ENCODE measurements at regions not wholly inside any gene's neighbourhood (a gene's known extent, or its start where the extent isn't known, plus 50 kb on each side); places are given as distances from the start of the nearest gene placed in this dataset.
"Not testable (repeated sequence)": the region's sequence is repeated elsewhere in the genome, so short reads cannot be mapped to it uniquely, and the experiment has no call there.

DNA sequence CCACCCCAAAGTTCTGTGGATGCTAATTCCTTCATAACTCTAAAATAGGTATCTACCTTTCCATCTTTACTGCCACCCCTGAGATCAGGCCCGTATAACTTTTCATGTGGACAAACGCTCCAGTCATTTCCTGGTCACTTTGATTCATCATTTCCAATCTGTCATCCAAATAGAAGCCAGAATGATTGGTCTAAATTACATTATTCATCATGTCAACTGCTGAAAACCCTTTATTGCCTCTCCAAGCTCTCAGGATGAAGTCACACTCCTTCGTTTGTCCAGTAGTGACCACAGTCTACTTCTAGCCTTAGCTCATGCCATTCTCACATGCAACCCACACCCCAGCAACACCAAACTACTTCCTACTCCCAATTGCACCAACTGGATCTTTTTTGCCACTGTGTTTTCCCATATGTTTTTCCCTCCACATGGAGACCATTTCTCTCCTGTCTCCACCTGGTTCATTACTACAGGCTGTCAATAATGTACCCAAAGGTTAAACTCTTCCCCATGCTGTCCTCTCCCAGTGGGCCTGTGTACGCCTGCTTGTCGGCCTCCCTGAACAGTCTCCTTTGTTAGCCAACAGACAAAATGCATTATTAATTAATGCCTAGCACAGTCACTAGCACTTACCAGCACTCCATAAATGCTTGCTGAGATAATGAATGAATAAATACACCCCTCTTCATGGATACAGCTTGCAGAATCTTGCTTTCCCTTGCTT is 382.6 kb upstream of the NOCT start:
- no peak for DNase-seq (ENCODE audit: low spot score)
- TF ChIP-seq CTCF (IDR thresholded peaks at IDR 0.05; ENCODE audit: borderline replicate concordance, control extremely low read depth, extremely low read depth, insufficient read depth, missing control alignments) = no peak
- in situ Hi-C loops (cut with MboI; ENCODE audit: low sequenced_read_pairs, unreplicated experiment) = no loop called here

GRCh38 chr4:138630666-138631065 is 384.9 kb upstream of the NOCT start:
- TF ChIP-seq CTCF (IDR thresholded peaks at IDR 0.05; ENCODE audit: borderline replicate concordance, control extremely low read depth, extremely low read depth, insufficient read depth, missing control alignments) = no peak
- in situ Hi-C loops (cut with MboI; ENCODE audit: low sequenced_read_pairs, unreplicated experiment) = no loop called here
- no peak for DNase-seq (ENCODE audit: low spot score)

DNA sequence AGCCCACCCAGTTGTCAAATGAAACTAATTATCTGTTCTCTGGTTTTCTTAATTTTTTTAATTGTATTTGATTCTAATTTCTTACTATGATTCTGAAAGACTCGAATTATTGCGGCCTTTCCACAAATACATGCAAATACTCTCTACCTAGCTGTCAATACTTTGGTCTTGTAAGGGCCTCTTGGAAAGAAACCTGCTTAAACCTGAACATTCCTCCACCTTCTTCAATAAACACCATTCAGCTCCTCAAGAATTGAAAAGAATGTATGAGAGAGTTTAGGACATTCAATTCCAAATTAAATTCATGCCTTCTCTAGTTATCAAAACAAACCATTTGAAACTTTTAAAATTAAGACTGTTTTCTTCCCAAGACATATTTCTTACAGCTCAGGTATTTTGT is 385.9 kb upstream of the NOCT start:
- in situ Hi-C loops (cut with MboI; ENCODE audit: low sequenced_read_pairs, unreplicated experiment) = no loop called here

DNA sequence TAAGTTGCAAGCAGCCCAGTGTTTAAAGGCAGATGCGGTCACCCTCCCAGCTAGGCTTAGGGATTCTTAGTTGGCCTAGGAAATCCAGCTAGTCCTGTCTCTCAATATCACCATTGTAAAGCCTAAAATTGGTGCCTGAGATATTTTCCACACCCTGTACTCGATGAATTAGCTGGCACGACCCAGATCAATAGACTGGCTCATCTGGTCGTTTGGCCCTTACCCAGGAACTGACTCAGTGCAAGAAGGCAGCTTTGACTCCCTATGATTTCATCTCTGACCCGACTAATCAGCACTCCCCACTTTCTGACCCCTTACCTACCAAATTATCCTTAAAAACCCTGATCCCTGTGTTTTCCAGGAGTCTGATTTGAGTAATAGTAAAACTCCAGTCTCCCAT is 384.9 kb upstream of the SLC7A11 start:
- in situ Hi-C loops (cut with MboI; ENCODE audit: low sequenced_read_pairs, unreplicated experiment) = no loop called here
- no peak for DNase-seq (ENCODE audit: low spot score)
- TF ChIP-seq CTCF (IDR thresholded peaks at IDR 0.05; ENCODE audit: borderline replicate concordance, control extremely low read depth, extremely low read depth, insufficient read depth, missing control alignments) = no peak

More for the DNA sequence above, 385.9 kb upstream of the NOCT start:
- no peak for DNase-seq (ENCODE audit: low spot score)
- TF ChIP-seq CTCF (IDR thresholded peaks at IDR 0.05; ENCODE audit: borderline replicate concordance, control extremely low read depth, extremely low read depth, insufficient read depth, missing control alignments) = no peak

- not testable (repeated sequence) for DNase-seq (ENCODE audit: low spot score)
These were observed 380.2 kb upstream of the SLC7A11 start for GRCh38 chr4:138622362-138622761.

GRCh38 chr4:138616775-138617174 is 374.6 kb upstream of the SLC7A11 start:
- no peak for DNase-seq (ENCODE audit: low spot score)
- in situ Hi-C loops (cut with MboI; ENCODE audit: low sequenced_read_pairs, unreplicated experiment) = no loop called here
- TF ChIP-seq CTCF (IDR thresholded peaks at IDR 0.05; ENCODE audit: borderline replicate concordance, control extremely low read depth, extremely low read depth, insufficient read depth, missing control alignments) = no peak

More at GRCh38 chr4:138622362-138622761, 380.2 kb upstream of the SLC7A11 start:
- in situ Hi-C loops (cut with MboI; ENCODE audit: low sequenced_read_pairs, unreplicated experiment) = not testable (repeated sequence)

DNA sequence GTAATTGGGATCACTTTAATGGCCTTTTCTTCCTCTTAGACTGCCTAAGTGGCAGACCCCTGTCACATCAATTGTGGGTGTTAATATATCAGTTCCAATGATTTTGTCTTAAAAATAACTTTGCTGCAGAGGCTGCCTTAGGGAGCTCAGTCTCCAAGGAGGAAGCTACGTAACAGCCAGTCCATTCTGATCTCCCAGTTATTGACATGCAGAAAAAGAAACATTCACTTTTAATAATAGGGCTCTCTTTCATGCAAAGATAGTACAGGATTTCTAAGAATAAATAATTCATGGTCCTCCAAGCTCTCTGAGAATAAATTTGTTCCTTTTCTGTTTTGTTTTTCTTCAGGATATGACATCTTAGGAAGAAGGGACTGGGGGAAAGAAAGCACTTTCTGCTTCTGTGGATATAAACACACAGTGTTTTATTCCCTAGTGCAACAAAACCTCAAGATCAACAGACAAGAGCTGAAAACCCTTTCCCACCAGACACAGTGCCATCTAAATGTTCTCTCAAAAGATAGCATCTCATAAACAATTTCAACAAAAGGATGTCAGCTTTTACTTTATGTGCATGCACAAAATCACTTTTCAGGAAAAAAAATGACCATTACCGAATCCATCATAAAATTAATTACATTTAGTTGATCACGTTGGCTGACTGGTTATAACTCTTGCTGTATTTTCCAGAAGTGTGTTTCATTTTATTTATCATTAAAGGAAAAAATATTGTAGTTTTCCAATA is 372.4 kb upstream of the SLC7A11 start:
- in situ Hi-C loops (cut with MboI; ENCODE audit: low sequenced_read_pairs, unreplicated experiment) = no loop called here
- no peak for TF ChIP-seq CTCF (IDR thresholded peaks at IDR 0.05; ENCODE audit: borderline replicate concordance, control extremely low read depth, extremely low read depth, insufficient read depth, missing control alignments)
- DNase-seq (ENCODE audit: low spot score) = no peak

Data from GM13976 (cell line).